A673 (cell line): ENCODE measurements at regions not wholly inside any gene's neighbourhood (a gene's known extent, or its start where the extent isn't known, plus 50 kb on each side); places are given as distances from the start of the nearest gene placed in this dataset.

Experiments used
- BruUV-seq: library from RNA; stranded (reverse); fragments of 400-500 nt; replicated peaks from 2 replicates; lab custom pipeline; 2021; lab: Mats Ljungman, UMichigan
- CTCF ChIA-PET: fragments of 300-600 bp; sonication (Branson Sonifier 250); formaldehyde crosslinking; loops from one replicate; lab custom pipeline; 2022; ENCODE audit warnings: antibody characterized with exemption; lab: Charles Lee
- POLR2A ChIA-PET: fragments of 300-600 bp; sonication (Branson Sonifier 250); formaldehyde crosslinking; loops from one replicate; lab custom pipeline; 2022; ENCODE audit warnings: antibody characterized with exemption; ENCODE audit not compliant: low non-redundant PET; lab: Charles Lee
- DNase-seq: peaks from one replicate; pipeline ENCODE4 v3.0.0-alpha.2; 2015; ENCODE audit warnings: low spot score
- H3K27ac ChIP-seq: fragments of 200-600 bp; sonication (generic); 2 replicates; pipeline ENCODE4 v1.5.1; 2016; ENCODE audit warnings: mixed run types, low read depth, mild to moderate bottlenecking, mixed read lengths, antibody characterized with exemption, low read length; ENCODE audit not compliant: poor library complexity, severe bottlenecking
- H3K27me3 ChIP-seq: fragments of 200-600 bp; sonication (generic); replicated peaks from 2 replicates; pipeline ENCODE4 v1.6.1; 2017; ENCODE audit warnings: mixed run types, low read depth, mild to moderate bottlenecking, mixed read lengths, antibody characterized with exemption, low read length; ENCODE audit not compliant: insufficient read depth, poor library complexity
- H3K36me3 ChIP-seq: fragments of 200-600 bp; sonication (generic); 2 replicates; pipeline ENCODE4 v1.6.1; 2016; ENCODE audit warnings: mixed run types, mild to moderate bottlenecking, mixed read lengths, antibody characterized with exemption, low read length; ENCODE audit not compliant: insufficient read depth, poor library complexity, severe bottlenecking
- H3K4me1 ChIP-seq: fragments of 200-600 bp; sonication (generic); 2 replicates; pipeline ENCODE4 v1.6.1; 2017; ENCODE audit warnings: mixed run types, mild to moderate bottlenecking, mixed read lengths, antibody characterized with exemption, low read length; ENCODE audit not compliant: insufficient read depth, poor library complexity, severe bottlenecking
- H3K4me3 ChIP-seq: fragments of 200-600 bp; sonication (generic); 2 replicates; pipeline ENCODE4 v1.5.1; 2016; ENCODE audit warnings: low read depth, mixed run types, mild to moderate bottlenecking, mixed read lengths, low read length; ENCODE audit not compliant: poor library complexity, severe bottlenecking
- H3K9me3 ChIP-seq: fragments of 200-600 bp; sonication (generic); 2 replicates; pipeline ENCODE4 v1.6.1; 2016; ENCODE audit warnings: mixed run types, low read depth, mild to moderate bottlenecking, mixed read lengths, antibody characterized with exemption, low read length; ENCODE audit not compliant: poor library complexity, severe bottlenecking
- EZH2 ChIP-seq: fragments of 200-600 bp; sonication (generic); IDR thresholded peaks from 2 replicates; pipeline ENCODE4 v1.6.1; 2017; ENCODE audit warnings: borderline replicate concordance, low read depth, mild to moderate bottlenecking, mixed read lengths, antibody characterized with exemption, low read length; ENCODE audit not compliant: poor library complexity, severe bottlenecking
- intact Hi-C: fragments of 100-400 bp; cut with micrococcal nuclease; formaldehyde crosslinking; loops from one replicate; pipeline ENCODE4 v1.10.0; 2022; ENCODE audit not compliant: unreplicated experiment
- TF ChIP-seq, protein P1 (sequence below): fragments of 300-800, 200-600 bp; sonication (generic); conservative IDR thresholded peaks from 2 replicates; pipeline ENCODE4 v1.5.1; 2017; ENCODE audit warnings: low read depth, mild to moderate bottlenecking, antibody characterized with exemption, low read length, moderate library complexity, mixed read lengths

DNA sequence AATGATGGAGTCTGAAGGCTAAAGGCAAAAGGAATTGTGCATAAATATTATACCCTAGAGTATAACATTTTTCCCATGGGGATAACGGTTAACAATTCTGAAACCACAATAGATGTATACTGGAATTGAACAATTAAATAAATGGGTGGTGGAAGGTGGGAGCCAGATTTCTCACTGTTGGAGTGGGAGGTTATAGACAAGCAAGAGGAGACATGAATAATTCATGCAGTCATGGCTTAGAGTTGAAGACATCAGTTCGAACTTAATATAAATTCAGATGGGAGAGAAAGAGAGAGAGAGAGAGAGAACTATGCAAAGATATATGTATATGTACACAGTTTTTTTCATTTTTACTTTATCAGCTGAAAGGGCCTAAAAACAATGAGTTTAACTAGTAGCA, 523.9 kb downstream of the FOXG1 start:
- Histone ChIP-seq H3K4me3 (no peak overlapping the region), H3K36me3 (no peaks in the 10 kb centered on the region), H3K4me1 (no peaks in the 10 kb centered on the region), H3K9me3 (no peaks in the 10 kb centered on the region), H3K27me3 (no peaks in the 10 kb centered on the region), H3K27ac (no peak overlapping the region)
- TF ChIP-seq, protein P1, sequence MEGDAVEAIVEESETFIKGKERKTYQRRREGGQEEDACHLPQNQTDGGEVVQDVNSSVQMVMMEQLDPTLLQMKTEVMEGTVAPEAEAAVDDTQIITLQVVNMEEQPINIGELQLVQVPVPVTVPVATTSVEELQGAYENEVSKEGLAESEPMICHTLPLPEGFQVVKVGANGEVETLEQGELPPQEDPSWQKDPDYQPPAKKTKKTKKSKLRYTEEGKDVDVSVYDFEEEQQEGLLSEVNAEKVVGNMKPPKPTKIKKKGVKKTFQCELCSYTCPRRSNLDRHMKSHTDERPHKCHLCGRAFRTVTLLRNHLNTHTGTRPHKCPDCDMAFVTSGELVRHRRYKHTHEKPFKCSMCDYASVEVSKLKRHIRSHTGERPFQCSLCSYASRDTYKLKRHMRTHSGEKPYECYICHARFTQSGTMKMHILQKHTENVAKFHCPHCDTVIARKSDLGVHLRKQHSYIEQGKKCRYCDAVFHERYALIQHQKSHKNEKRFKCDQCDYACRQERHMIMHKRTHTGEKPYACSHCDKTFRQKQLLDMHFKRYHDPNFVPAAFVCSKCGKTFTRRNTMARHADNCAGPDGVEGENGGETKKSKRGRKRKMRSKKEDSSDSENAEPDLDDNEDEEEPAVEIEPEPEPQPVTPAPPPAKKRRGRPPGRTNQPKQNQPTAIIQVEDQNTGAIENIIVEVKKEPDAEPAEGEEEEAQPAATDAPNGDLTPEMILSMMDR: no peak
- no peak for TF ChIP-seq EZH2
- POLR2A ChIA-PET: no interaction called here
- no TSS peak for BruUV-seq
- CTCF ChIA-PET: no interaction called here
- DNase-seq: no peak
- intact Hi-C loops: no loop called here

DNA sequence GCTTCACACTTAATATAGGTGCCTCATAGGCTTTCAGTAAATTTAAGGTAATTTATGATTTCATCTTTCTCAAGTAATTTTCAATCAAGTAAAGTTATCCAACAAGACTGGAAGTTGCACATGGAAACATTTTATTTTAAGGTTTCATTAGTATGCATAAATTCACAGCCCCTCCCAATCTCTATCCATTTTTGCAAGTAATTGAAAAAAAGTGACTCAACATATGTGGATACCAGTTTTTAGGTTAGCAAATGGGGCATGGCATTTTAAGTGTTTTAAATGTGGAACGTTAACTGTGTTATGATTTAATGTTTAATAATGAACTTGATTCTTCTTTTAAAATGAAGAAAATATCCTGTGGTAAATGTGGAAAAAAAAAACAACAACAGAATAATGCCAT, 532.8 kb downstream of the FOXG1 start:
- TF ChIP-seq, protein P1: no peak
- TF ChIP-seq EZH2: no peak
- Histone ChIP-seq H3K36me3 (no peaks in the 10 kb centered on the region), H3K4me3 (no peak overlapping the region), H3K27ac (no peak overlapping the region), H3K9me3 (no peaks in the 10 kb centered on the region), H3K27me3 (no peaks in the 10 kb centered on the region), H3K4me1 (no peaks in the 10 kb centered on the region)
- ChIA-PET POLR2A (no interaction called here), CTCF (no interaction called here)
- DNase-seq: no peak
- no TSS peak for BruUV-seq
- intact Hi-C loops: no loop called here

DNA sequence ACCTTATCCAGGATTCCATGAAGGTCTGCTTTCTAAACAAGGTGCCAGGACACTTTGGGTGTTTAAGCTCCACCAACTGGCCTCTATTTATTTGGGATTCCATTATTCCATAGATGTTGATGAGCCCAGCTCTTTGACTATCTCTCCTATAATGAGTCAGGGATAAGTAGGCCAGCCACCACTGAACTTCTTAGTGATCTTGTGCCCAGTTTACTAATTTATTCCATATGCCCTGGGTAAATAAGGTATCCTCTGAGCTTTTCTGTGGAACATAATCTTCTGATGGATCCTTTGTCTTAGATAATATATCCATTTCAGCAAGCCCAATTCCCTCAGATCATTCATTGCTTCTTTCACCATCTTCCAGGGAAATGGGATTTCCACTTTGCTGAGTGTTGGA, 535.0 kb downstream of the FOXG1 start:
- CTCF ChIA-PET: no interaction called here
- Histone ChIP-seq H3K36me3 (no peaks in the 10 kb centered on the region), H3K4me3 (no peak overlapping the region), H3K4me1 (no peaks in the 10 kb centered on the region), H3K27ac (no peak overlapping the region), H3K27me3 (no peaks in the 10 kb centered on the region), H3K9me3 (no peaks in the 10 kb centered on the region)
- TF ChIP-seq EZH2: no peak
- TF ChIP-seq, protein P1: no peak
- POLR2A ChIA-PET: no interaction called here
- BruUV-seq: no TSS peak
- no peak for DNase-seq
- intact Hi-C loops: no loop called here
